D721Med (cell line): ENCODE measurements at regions not wholly inside any gene's neighbourhood (a gene's known extent, or its start where the extent isn't known, plus 50 kb on each side); places are given as distances from the start of the nearest gene placed in this dataset.
A peak's percentile ranks its signal among the peaks of the same experiment; 100 is the strongest.

Experiments used
- DNase-seq: peaks from one replicate; pipeline ENCODE4 v3.0.0; 2011; ENCODE audit warnings: low spot score; ENCODE audit not compliant: insufficient read length
- FAIRE-seq: peaks from 2 replicates; lab custom pipeline; 2011; peaks lifted over from hg19 to GRCh38; lab: Jason Lieb, UNC
- CTCF ChIP-seq: IDR thresholded peaks from 2 replicates; pipeline ENCODE4 v1.5.1; 2012; ENCODE audit warnings: mild to moderate bottlenecking, control low read depth; ENCODE audit not compliant: insufficient read depth; ENCODE audit errors: missing control alignments

GRCh38 chr14:26213846-26214575 lies 383.8 kb downstream of the NOVA1 start:
- no peak for TF ChIP-seq CTCF
- FAIRE-seq (no peak), DNase-seq (no peak)

DNA sequence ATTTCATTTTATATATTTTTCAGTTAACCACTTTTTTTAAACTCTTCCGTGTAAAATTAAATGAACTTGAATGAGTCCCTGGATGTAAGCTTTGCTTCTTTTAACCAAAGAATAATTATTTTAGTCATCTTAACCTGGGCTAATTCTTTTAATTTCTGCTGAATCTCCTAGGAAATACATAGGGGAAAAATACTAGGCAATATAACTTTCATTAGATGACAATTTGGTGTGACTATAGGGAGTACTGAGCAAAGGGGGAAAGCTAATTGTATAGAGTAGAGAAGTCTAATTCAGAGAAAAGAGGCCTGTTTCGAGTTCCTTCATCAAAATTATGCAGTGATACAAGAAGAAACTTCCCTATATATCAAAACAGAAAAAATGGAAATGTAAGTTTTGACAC lies 388.1 kb downstream of the NOVA1 start:
- FAIRE-seq (no peak), DNase-seq (no peak)
- TF ChIP-seq CTCF, result no peak

- DNase-seq (no peak), FAIRE-seq (no peak)
- peak; percentile 12 for TF ChIP-seq CTCF
These were observed 391.2 kb downstream of the NOVA1 start for GRCh38 chr14:26206640-26207039.

- DNase-seq, result peak; percentile 31
- no peak for FAIRE-seq
- TF ChIP-seq CTCF, result no peak
These were observed 392.9 kb downstream of the NOVA1 start for GRCh38 chr14:26204728-26205479.

DNA sequence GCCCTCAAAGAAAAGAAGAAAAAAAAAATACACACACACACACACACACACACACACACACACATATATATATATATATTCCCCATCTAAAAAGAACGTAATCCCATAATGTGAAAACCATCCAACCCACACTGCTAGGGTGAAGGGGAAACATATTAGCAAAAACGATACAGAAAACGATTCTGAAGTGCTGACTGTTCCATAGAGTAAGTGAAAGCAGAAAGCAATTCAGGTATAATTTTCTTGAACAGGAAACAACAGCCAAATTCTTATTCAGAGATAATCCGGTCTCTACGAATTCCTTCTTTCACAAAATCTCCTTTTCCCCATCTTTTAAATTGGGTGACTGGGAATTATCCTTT lies 393.5 kb downstream of the NOVA1 start:
- no peak for TF ChIP-seq CTCF
- DNase-seq (no peak), FAIRE-seq (no peak)

DNA sequence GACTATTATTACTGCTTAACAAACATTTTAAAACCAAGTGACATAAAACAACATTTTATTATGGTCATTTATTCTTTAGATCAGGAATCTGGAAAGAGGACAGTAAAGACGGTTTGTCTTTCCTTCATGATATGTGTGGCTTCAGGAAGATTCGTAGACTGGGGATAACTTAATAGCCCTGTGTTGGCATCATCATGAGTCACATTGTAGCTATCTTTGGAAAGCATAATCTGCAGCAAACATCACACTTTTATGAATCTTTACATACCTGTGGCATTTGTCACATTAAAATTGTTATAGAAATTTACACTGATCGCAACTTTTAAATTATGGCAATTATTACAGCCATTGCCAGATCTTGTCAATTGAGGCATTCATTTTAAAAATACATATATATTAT lies 397.1 kb downstream of the NOVA1 start:
- TF ChIP-seq CTCF, result no peak
- no peak for DNase-seq
- FAIRE-seq, result no peak
